GM12892 (cell line): ENCODE measurements at regions not wholly inside any gene's neighbourhood (a gene's known extent, or its start where the extent isn't known, plus 50 kb on each side); places are given as distances from the start of the nearest gene placed in this dataset.
A peak's percentile ranks its signal among the peaks of the same experiment; 100 is the strongest.

Experiments used
- DNase-seq: peaks from one replicate; pipeline ENCODE4 v3.0.0; 2011; ENCODE audit not compliant: insufficient read length
- FAIRE-seq: peaks from 2 replicates; lab custom pipeline; 2011; peaks lifted over from hg19 to GRCh38; lab: Jason Lieb, UNC
- POLR2A ChIP-seq: IDR thresholded peaks from 2 replicates; pipeline ENCODE4 v1.6.1; 2011; ENCODE audit warnings: low read depth, low read length, control low read depth
- POLR2AphosphoS5 ChIP-seq: IDR thresholded peaks from 2 replicates; pipeline ENCODE4 v1.6.1; 2011; ENCODE audit warnings: low read depth, low read length, control low read depth
- TAF1 ChIP-seq: IDR thresholded peaks from 2 replicates; pipeline ENCODE4 v1.6.1; 2011; ENCODE audit warnings: low read depth, mild to moderate bottlenecking, control low read depth, low read length, borderline replicate concordance

DNA sequence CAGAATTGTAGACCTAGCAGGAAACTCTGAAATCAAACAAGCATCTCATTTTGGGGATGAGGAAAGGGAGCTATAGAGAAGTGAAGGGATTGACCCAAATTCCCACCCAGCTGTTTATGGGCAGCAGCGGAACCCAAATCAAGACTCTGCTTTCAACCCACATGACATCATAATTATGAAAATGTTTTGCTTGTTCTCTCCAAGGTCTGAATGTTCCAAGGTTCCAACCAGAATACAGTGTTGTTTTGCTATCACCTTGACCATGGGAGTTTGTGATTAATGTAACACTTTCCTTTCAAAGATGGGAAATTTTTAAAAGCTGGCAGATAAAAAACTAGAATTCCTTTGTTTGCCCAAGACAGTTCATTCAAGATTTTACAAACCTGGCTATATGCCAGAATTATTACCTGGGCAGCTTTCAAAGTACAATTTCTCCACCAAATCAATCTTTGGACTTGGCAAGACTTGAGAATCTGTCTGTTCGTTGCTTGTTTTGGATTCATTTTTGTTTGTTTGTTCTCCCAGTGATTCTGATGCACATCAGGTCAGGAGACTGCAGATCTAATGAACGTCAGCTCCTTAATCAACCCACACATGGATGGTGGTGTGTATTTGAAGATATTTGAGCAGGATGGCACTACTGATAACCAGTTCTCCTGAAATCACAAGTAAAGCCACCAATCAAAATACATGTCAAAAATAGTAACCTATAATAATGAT, 322.7 kb downstream of the FOXO1 start:
- DNase-seq (no peak), FAIRE-seq (no peak)
- TF ChIP-seq POLR2AphosphoS5 = no peak
- TF ChIP-seq POLR2A = no peak
- TF ChIP-seq TAF1 = no peak

GRCh38 chr13:40344270-40345148, 321.9 kb downstream of the FOXO1 start:
- TF ChIP-seq POLR2A = no peak
- no peak for TF ChIP-seq TAF1
- no peak for TF ChIP-seq POLR2AphosphoS5
- DNase-seq (no peak), FAIRE-seq (peak; percentile 87)

- FAIRE-seq = peak; percentile 14
- TF ChIP-seq TAF1 (no peak), POLR2A (no peak), POLR2AphosphoS5 (no peak)
- DNase-seq = no peak
Measured at GRCh38 chr13:40345149-40345514, 321.3 kb downstream of the FOXO1 start.

DNA sequence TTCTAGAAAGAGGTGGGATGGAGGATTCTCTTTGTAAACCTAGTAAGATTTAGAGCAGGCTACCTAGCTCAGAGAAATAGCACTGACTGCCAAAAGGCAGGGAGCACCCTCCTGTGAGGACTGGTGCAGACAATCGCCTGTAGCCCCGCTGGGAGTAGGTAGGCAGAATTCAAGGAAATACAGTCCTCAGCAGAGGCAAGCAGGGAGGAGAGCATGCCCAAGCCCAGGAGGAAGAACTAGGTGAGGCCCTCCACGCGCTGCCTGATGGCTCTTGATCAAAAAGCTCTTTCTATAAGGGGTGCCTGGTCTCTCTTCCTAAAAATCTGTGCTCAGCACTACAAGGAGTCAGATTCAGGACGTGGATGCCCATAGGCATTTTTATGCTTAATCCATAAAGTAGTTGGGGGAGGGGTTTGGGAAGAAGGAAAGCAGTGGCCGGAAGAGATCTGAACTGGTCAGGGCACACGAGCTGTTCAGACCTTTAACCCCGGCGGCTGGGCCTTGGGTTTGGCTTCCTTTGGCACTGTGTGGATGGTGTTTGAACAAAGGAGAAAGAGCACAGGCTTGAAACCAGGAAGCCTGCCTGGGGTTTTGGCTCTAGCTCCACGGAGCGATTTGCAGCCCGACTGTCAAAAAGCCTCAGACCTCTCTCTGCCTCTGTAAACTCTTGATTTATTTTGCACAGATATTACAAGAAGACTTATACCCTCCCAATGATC, 320.6 kb downstream of the FOXO1 start:
- DNase-seq (no peak), FAIRE-seq (no peak)
- TF ChIP-seq POLR2AphosphoS5 (no peak), TAF1 (no peak), POLR2A (no peak)

- DNase-seq = no peak
- TF ChIP-seq TAF1 (no peak), POLR2AphosphoS5 (no peak), POLR2A (no peak)
- FAIRE-seq = no peak
Measured at GRCh38 chr13:40346592-40346991, 319.8 kb downstream of the FOXO1 start.

DNA sequence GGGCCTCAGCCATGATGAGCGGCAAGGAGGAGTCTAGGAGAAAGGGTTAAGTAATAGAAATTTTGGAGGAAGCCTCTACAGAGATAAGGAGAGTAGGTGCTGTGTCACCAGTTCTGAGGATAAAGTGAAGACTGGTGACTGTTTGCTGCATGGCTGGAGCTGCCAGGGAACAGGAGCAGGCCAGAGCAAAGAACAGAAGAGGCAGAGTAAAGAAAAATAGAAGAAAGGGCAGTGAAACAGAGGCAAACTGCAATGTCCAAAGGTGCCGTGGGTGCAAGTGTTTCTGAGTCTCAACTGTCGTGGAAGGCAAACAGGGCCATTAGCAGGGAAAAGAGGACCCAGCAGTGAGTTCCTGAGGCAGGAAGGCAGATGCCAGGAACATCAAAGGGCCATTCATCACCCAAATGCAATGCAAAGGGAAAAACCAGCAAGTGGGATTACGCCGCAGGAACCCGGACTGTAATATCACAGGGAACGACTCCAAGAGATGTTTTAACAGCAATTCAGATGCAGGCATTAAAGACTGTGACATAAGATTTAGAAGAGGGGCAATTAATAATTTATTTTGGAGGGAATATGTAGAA, 318.3 kb downstream of the FOXO1 start:
- no peak for DNase-seq
- FAIRE-seq = no peak
- TF ChIP-seq POLR2A (no peak), TAF1 (no peak), POLR2AphosphoS5 (no peak)

- DNase-seq (no peak), FAIRE-seq (no peak)
- TF ChIP-seq POLR2A (no peak), TAF1 (no peak), POLR2AphosphoS5 (no peak)
Measured at GRCh38 chr13:40350283-40350992, 316.0 kb downstream of the FOXO1 start.

- no peak for FAIRE-seq
Measured at GRCh38 chr13:40351537-40352379, 314.7 kb downstream of the FOXO1 start.

GRCh38 chr13:40352380-40352778, 314.1 kb downstream of the FOXO1 start:
- TF ChIP-seq TAF1 = no peak
- no peak for TF ChIP-seq POLR2AphosphoS5
- no peak for TF ChIP-seq POLR2A
- FAIRE-seq (no peak), DNase-seq (no peak)

More at GRCh38 chr13:40351537-40352379, 314.7 kb downstream of the FOXO1 start:
- no peak for DNase-seq
- TF ChIP-seq TAF1 (no peak), POLR2AphosphoS5 (no peak), POLR2A (no peak)
